H9 (cell line): ENCODE measurements at regions not wholly inside any gene's neighbourhood (a gene's known extent, or its start where the extent isn't known, plus 50 kb on each side); places are given as distances from the start of the nearest gene placed in this dataset.
"Not testable (repeated sequence)": the region's sequence is repeated elsewhere in the genome, so short reads cannot be mapped to it uniquely, and the experiment has no call there.

Experiments
- DNase-seq: peaks from one replicate; pipeline ENCODE4 v3.0.0-alpha.2; 2017
- H2AFZ ChIP-seq: one replicate; pipeline ENCODE4 v1.6.1; 2013; ENCODE audit warnings: mild to moderate bottlenecking, low read length, control low read depth, moderate library complexity
- H2AK5ac ChIP-seq: 2 replicates; pipeline ENCODE4 v1.6.1; 2013; ENCODE audit warnings: low read length, control low read depth, mixed read lengths; ENCODE audit not compliant: insufficient read length
- H2BK120ac ChIP-seq: one replicate; pipeline ENCODE4 v1.6.1; 2013; ENCODE audit warnings: low read depth, mild to moderate bottlenecking, low read length, control low read depth, inconsistent platforms; ENCODE audit not compliant: poor library complexity, severe bottlenecking
- H2BK12ac ChIP-seq: 2 replicates; pipeline ENCODE4 v1.6.1; 2013; ENCODE audit warnings: low read length, control low read depth, mixed read lengths, low read depth; ENCODE audit not compliant: insufficient read length
- H2BK15ac ChIP-seq: 2 replicates; pipeline ENCODE4 v1.6.1; 2013; ENCODE audit warnings: low read depth, low read length, control low read depth
- H2BK20ac ChIP-seq: one replicate; pipeline ENCODE4 v1.6.1; 2013; ENCODE audit warnings: low read depth, mild to moderate bottlenecking, low read length, control low read depth, inconsistent platforms; ENCODE audit not compliant: poor library complexity, severe bottlenecking
- H2BK5ac ChIP-seq: 2 replicates; pipeline ENCODE4 v1.6.1; 2013; ENCODE audit warnings: low read length, control low read depth, mixed read lengths; ENCODE audit not compliant: insufficient read length
- H3K14ac ChIP-seq: 2 replicates; pipeline ENCODE4 v1.6.1; 2013; ENCODE audit warnings: low read length, control low read depth; ENCODE audit not compliant: insufficient read depth
- H3K18ac ChIP-seq: 2 replicates; pipeline ENCODE4 v1.6.1; 2013; ENCODE audit warnings: low read depth, mild to moderate bottlenecking, mixed read lengths, low read length, control low read depth; ENCODE audit not compliant: insufficient read length
- H3K23ac ChIP-seq: 2 replicates; pipeline ENCODE4 v1.6.1; 2013; ENCODE audit warnings: low read length, control low read depth, mixed read lengths, low read depth; ENCODE audit not compliant: insufficient read length
- H3K23me2 ChIP-seq: 2 replicates; pipeline ENCODE4 v1.6.1; 2013; ENCODE audit warnings: low read depth, mild to moderate bottlenecking, mixed read lengths, low read length, control low read depth; ENCODE audit not compliant: insufficient read length, poor library complexity, severe bottlenecking
- H3K27ac ChIP-seq: 2 replicates; pipeline ENCODE4 v1.5.1; 2013; ENCODE audit warnings: low read length, control low read depth, mixed read lengths, low read depth; ENCODE audit not compliant: insufficient read length
- H3K27me3 ChIP-seq: 2 replicates; pipeline ENCODE4 v1.6.1; 2013; ENCODE audit warnings: low read length, control low read depth, inconsistent platforms; ENCODE audit not compliant: insufficient read depth
- H3K4ac ChIP-seq: 2 replicates; pipeline ENCODE4 v1.6.1; 2013; ENCODE audit warnings: low read depth, mild to moderate bottlenecking, control low read depth, inconsistent platforms, low read length, moderate library complexity
- H3K4me1 ChIP-seq: 2 replicates; pipeline ENCODE4 v1.6.1; 2013; ENCODE audit warnings: low read length, control low read depth, inconsistent platforms; ENCODE audit not compliant: insufficient read depth
- H3K4me2 ChIP-seq: 2 replicates; pipeline ENCODE4 v1.6.1; 2013; ENCODE audit warnings: low read length, control low read depth, mixed read lengths; ENCODE audit not compliant: insufficient read length, insufficient read depth
- H3K56ac ChIP-seq: 2 replicates; pipeline ENCODE4 v1.6.1; 2013; ENCODE audit warnings: low read depth, mild to moderate bottlenecking, mixed read lengths, low read length, control low read depth; ENCODE audit not compliant: insufficient read length
- H3K79me1 ChIP-seq: 2 replicates; pipeline ENCODE4 v1.6.1; 2013; ENCODE audit warnings: low read depth, mild to moderate bottlenecking, moderate library complexity, low read length, control low read depth, inconsistent platforms; ENCODE audit not compliant: insufficient read depth, poor library complexity, severe bottlenecking
- H3K79me2 ChIP-seq: 2 replicates; pipeline ENCODE4 v1.6.1; 2013; ENCODE audit warnings: low read length, control low read depth, inconsistent platforms; ENCODE audit not compliant: insufficient read depth
- H3K9ac ChIP-seq: 2 replicates; pipeline ENCODE4 v1.6.1; 2013; ENCODE audit warnings: low read length, control low read depth, mixed read lengths; ENCODE audit not compliant: insufficient read length; ENCODE audit errors: extremely low read depth
- H3K9me3 ChIP-seq: one replicate; pipeline ENCODE4 v1.6.1; 2013; ENCODE audit warnings: low read depth, low read length, inconsistent platforms; ENCODE audit not compliant: control insufficient read depth
- H3T11ph ChIP-seq: one replicate; pipeline ENCODE4 v1.6.1; 2013; ENCODE audit warnings: mild to moderate bottlenecking, low read length, control low read depth, inconsistent platforms
- H4K20me1 ChIP-seq: one replicate; pipeline ENCODE4 v1.6.1; 2013; ENCODE audit not compliant: control insufficient read depth, insufficient read length, insufficient read depth
- H4K5ac ChIP-seq: 2 replicates; pipeline ENCODE4 v1.6.1; 2013; ENCODE audit warnings: low read depth, mild to moderate bottlenecking, mixed read lengths, low read length, control low read depth; ENCODE audit not compliant: insufficient read length
- H4K8ac ChIP-seq: replicated peaks from 2 replicates; pipeline ENCODE4 v1.6.1; 2013; ENCODE audit warnings: low read length, control low read depth, mixed read lengths, low read depth; ENCODE audit not compliant: insufficient read length
- H4K91ac ChIP-seq: 2 replicates; pipeline ENCODE4 v1.6.1; 2013; ENCODE audit warnings: low read depth, mild to moderate bottlenecking, moderate library complexity, mixed read lengths, low read length, control low read depth; ENCODE audit not compliant: insufficient read length
- H3K27ac Mint-ChIP-seq, 3 experiments: 2 replicates in 2 of 3; 3 replicates in 1 of 3; pipeline ENCODE4 v1.8.0; 2020 to 2021; ENCODE audit warnings: mixed read lengths in 3 of 3, mild to moderate bottlenecking in 1 of 3, moderate library complexity in 1 of 3
- H3K27me3 Mint-ChIP-seq: 2 replicates; pipeline ENCODE4 v1.8.0; 2021; ENCODE audit warnings: low read depth, mild to moderate bottlenecking, moderate library complexity, mixed read lengths
- H3K36me3 Mint-ChIP-seq, 3 experiments: 2 replicates in 2 of 3; 3 replicates in 1 of 3; pipeline ENCODE4 v1.8.0; 2020 to 2021; ENCODE audit warnings: low read depth in 3 of 3, mixed read lengths in 3 of 3; ENCODE audit not compliant: insufficient read depth in 1 of 3
- H3K4me1 Mint-ChIP-seq, 2 experiments: 2 replicates each; pipeline ENCODE4 v1.8.0; 2020; ENCODE audit warnings: mixed read lengths in 2 of 2
- H3K4me3 Mint-ChIP-seq, 2 experiments: 2 replicates in 1 of 2; 3 replicates in 1 of 2; pipeline ENCODE4 v1.8.0; 2020 to 2021; ENCODE audit warnings: mild to moderate bottlenecking in 2 of 2, mixed read lengths in 2 of 2, moderate library complexity in 1 of 2
- H3K9me3 Mint-ChIP-seq, 2 experiments: 2 replicates in 1 of 2; 3 replicates in 1 of 2; pipeline ENCODE4 v1.8.0; 2020; ENCODE audit warnings: mild to moderate bottlenecking in 2 of 2, mixed read lengths in 2 of 2, moderate library complexity in 1 of 2
- WGBS: extraction: QIAGEN DNeasy Blood & Tissue Kit; methylation state at CpG from one replicate; pipeline ENCODE4 v1.1.7; 2013; ENCODE audit warnings: missing lambda C conversion rate, low lambda C conversion rate, mixed read lengths; ENCODE audit not compliant: insufficient read length; ENCODE audit errors: extremely low coverage; 5-methylcytosine and 5-hydroxymethylcytosine counted together

DNA sequence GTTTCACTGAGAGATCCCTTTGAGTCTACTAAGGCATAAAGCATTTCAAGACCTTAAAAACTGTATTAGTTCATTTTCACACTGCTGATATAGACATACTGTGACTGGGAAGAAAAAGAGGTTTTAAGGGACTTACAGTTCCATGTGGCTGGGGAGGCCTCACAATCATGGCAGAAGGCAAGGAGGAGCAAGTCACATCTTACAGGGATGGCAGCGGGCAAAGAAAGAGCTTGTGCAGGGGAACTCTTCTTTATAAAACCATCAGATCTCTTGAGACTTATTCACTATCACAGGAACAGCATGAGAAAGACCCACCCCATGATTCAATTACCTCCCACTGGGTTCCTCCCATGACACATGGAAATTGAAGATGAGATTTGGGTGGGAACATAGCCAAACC, 628.4 kb upstream of the GJE1 start:
- H3K9me3 Mint-ChIP-seq = peaks cover 30 to 47% of the 10 kb centered on the region in 2 experiments
- not testable (repeated sequence) for H3K4me3 Mint-ChIP-seq, H2BK20ac ChIP-seq

More for the DNA sequence above, 628.4 kb upstream of the GJE1 start:
- no CpG with 5 or more reads among the region's 1 CpG for WGBS
- H3K56ac ChIP-seq, H4K8ac ChIP-seq, H3K79me1 ChIP-seq, H2BK15ac ChIP-seq, H3K9ac ChIP-seq, H3K79me2 ChIP-seq, H4K5ac ChIP-seq, H2AFZ ChIP-seq, H3K27me3 ChIP-seq, H3K4me1 ChIP-seq, H3K23ac ChIP-seq, H3K27ac ChIP-seq, DNase-seq, H3K14ac ChIP-seq, H2AK5ac ChIP-seq, H3K18ac ChIP-seq, H4K20me1 ChIP-seq, H2BK120ac ChIP-seq, H3K27me3 Mint-ChIP-seq, H3K4me2 ChIP-seq, H2BK12ac ChIP-seq, H3K4ac ChIP-seq, H3K27ac Mint-ChIP-seq, H3T11ph ChIP-seq, H4K91ac ChIP-seq, H3K23me2 ChIP-seq, H2BK5ac ChIP-seq: not testable (repeated sequence)
- Mint-ChIP-seq H3K4me1 (peaks cover 14% of the 10 kb centered on the region in 2 experiments), H3K36me3 (peaks cover 25 to 35% (median 33%) of the 10 kb centered on the region in 3 experiments)
- peaks cover 19% of the 10 kb centered on the region for H3K9me3 ChIP-seq
